GM12878 (cell line): ENCODE measurements at regions not wholly inside any gene's neighbourhood (a gene's known extent, or its start where the extent isn't known, plus 50 kb on each side); places are given as distances from the start of the nearest gene placed in this dataset.

ENCODE experiments used
- ATAC-seq: fragments of 200-7000 bp; cut with Tn5 transposase; 3 replicates; pipeline ENCODE4 v1.9.1; 2020; ENCODE audit warnings: mild to moderate bottlenecking, moderate library complexity
- BruUV-seq: library from RNA; stranded (reverse); fragments of 400-500 nt; replicated peaks from 2 replicates; lab custom pipeline; 2021; lab: Mats Ljungman, UMichigan
- CTCF ChIA-PET: fragments of 300-600 bp; sonication (Branson Sonifier 250); formaldehyde crosslinking; extraction: SDS; loops from one replicate; lab custom pipeline; 2021; ENCODE audit warnings: inconsistent platforms; lab: Yijun Ruan, JAX
- POLR2A ChIA-PET: fragments of 350-600 bp; formaldehyde crosslinking; extraction: SDS; loops from one replicate; lab custom pipeline; 2021; ENCODE audit warnings: inconsistent platforms; lab: Charles Lee
- RAD21 ChIA-PET: fragments of 300-600 bp; sonication (Branson Sonifier 250); formaldehyde crosslinking; loops from one replicate; lab custom pipeline; 2023; ENCODE audit warnings: antibody characterized with exemption; ENCODE audit not compliant: unreplicated experiment; lab: Charles Lee
- SMC1A ChIA-PET: fragments of 300-600 bp; sonication (Branson Sonifier 250); formaldehyde crosslinking; loops from one replicate; lab custom pipeline; 2023; ENCODE audit not compliant: unreplicated experiment, uncharacterized antibody; lab: Charles Lee
- DNase-seq: peaks from one replicate; pipeline ENCODE4 v3.0.0-alpha.2; 2011; ENCODE audit warnings: low read depth, low spot score
- FAIRE-seq: peaks from 3 replicates; lab custom pipeline; 2011; peaks lifted over from hg19 to GRCh38; lab: Jason Lieb, UNC
- H2AFZ ChIP-seq: 2 replicates; pipeline ENCODE4 v1.6.0; 2011; ENCODE audit warnings: low read depth, low read length, control low read depth; ENCODE audit not compliant: control insufficient read depth
- H3K27ac ChIP-seq: 2 replicates; pipeline ENCODE4 v1.5.1; 2011; ENCODE audit warnings: control low read depth; ENCODE audit not compliant: control insufficient read depth, insufficient read depth
- H3K27me3 ChIP-seq, 2 experiments: replicated peaks in 1 of 2; 2 replicates each; pipeline versions ENCODE4 v1.6.0 to v1.6.1; 2011; ENCODE audit warnings: low read length in 1 of 2; ENCODE audit not compliant: control insufficient read depth in 2 of 2, insufficient read depth in 2 of 2
- H3K36me3 ChIP-seq, 2 experiments: 2 replicates each; pipeline ENCODE4 v1.5.1; 2011; ENCODE audit warnings: low read length in 1 of 2; ENCODE audit not compliant: control insufficient read depth in 2 of 2, insufficient read depth in 2 of 2
- H3K4me1 ChIP-seq: 2 replicates; pipeline ENCODE4 v1.6.1; 2011; ENCODE audit warnings: mild to moderate bottlenecking, low read length, moderate library complexity, mixed read lengths; ENCODE audit not compliant: control insufficient read depth, insufficient read depth
- H3K4me2 ChIP-seq: 2 replicates; pipeline ENCODE4 v1.6.0; 2011; ENCODE audit warnings: control low read depth; ENCODE audit not compliant: control insufficient read depth, insufficient read depth
- H3K4me3 ChIP-seq: fragments of 200-600 bp; sonication (generic); 2 replicates; pipeline ENCODE4 v1.5.1; 2016
- H3K79me2 ChIP-seq: 2 replicates; pipeline ENCODE4 v1.6.0; 2011; ENCODE audit warnings: low read length; ENCODE audit not compliant: control insufficient read depth, insufficient read depth
- H3K9ac ChIP-seq: 2 replicates; pipeline ENCODE4 v1.8.0; 2011; ENCODE audit warnings: low read length, control low read depth, mixed read lengths; ENCODE audit not compliant: control insufficient read depth, insufficient read depth
- H3K9me3 ChIP-seq: replicated peaks from 3 replicates; pipeline ENCODE4 v1.5.1; 2011; ENCODE audit warnings: mild to moderate bottlenecking, low read length; ENCODE audit not compliant: control insufficient read depth, insufficient read depth
- H4K20me1 ChIP-seq: 2 replicates; pipeline ENCODE4 v1.6.0; 2011; ENCODE audit not compliant: control insufficient read depth, insufficient read depth
- EED ChIP-seq: sonication (generic); IDR thresholded peaks from 2 replicates; pipeline ENCODE4 v1.6.1; 2016; ENCODE audit warnings: antibody characterized with exemption, low read depth
- FOXK2 ChIP-seq: fragments of 450-650 bp; IDR thresholded peaks from 2 replicates; pipeline ENCODE4 v1.6.1; 2017; ENCODE audit warnings: mild to moderate bottlenecking, moderate library complexity
- MAX ChIP-seq: IDR thresholded peaks from 2 replicates; pipeline ENCODE4 v1.6.1; 2012; ENCODE audit warnings: low read depth, low read length, improper control_type of control experiment
- MEF2B ChIP-seq: fragments of 450-650 bp; IDR thresholded peaks from 2 replicates; pipeline ENCODE4 v1.6.1; 2018; ENCODE audit warnings: mild to moderate bottlenecking, moderate library complexity; ENCODE audit not compliant: partially characterized antibody, poor library complexity, severe bottlenecking
- NFYA ChIP-seq: IDR thresholded peaks from 2 replicates; pipeline ENCODE4 v1.6.1; 2011; ENCODE audit warnings: low read depth, mild to moderate bottlenecking, low read length, improper control_type of control experiment, borderline replicate concordance
- NRF1 ChIP-seq: conservative IDR thresholded peaks from 2 replicates; pipeline ENCODE4 v1.6.1; 2011; ENCODE audit warnings: mild to moderate bottlenecking, low read depth, low read length, improper control_type of control experiment
- POLR2AphosphoS5 ChIP-seq: IDR thresholded peaks from 2 replicates; pipeline ENCODE4 v1.6.1; 2011; ENCODE audit warnings: mild to moderate bottlenecking, low read length, inconsistent platforms
- POU2F2 ChIP-seq: IDR thresholded peaks from 3 replicates; pipeline ENCODE4 v1.6.1; 2011; ENCODE audit warnings: low read depth, mild to moderate bottlenecking, low read length, borderline replicate concordance
- RUNX3 ChIP-seq: IDR thresholded peaks from 2 replicates; pipeline ENCODE4 v1.6.1; 2012; ENCODE audit warnings: low read length, inconsistent platforms
- SKIL ChIP-seq: fragments of 450-650 bp; IDR thresholded peaks from 2 replicates; pipeline ENCODE4 v1.6.1; 2017; ENCODE audit warnings: mild to moderate bottlenecking, low read depth, inconsistent platforms; ENCODE audit not compliant: poor library complexity, severe bottlenecking
- SP1 ChIP-seq: IDR thresholded peaks from one replicate; pipeline ENCODE4 v1.6.1; 2011; ENCODE audit warnings: low read depth, low read length
- STAT1 ChIP-seq: fragments of 450-650 bp; conservative IDR thresholded peaks from 2 replicates; pipeline ENCODE4 v1.6.1; 2014; ENCODE audit warnings: antibody characterized with exemption, mild to moderate bottlenecking
- ZBTB33 ChIP-seq: fragments of 450-650 bp; IDR thresholded peaks from 2 replicates; pipeline ENCODE4 v1.6.1; 2017; ENCODE audit warnings: mild to moderate bottlenecking
- ZSCAN29 ChIP-seq: fragments of 450-650 bp; IDR thresholded peaks from 2 replicates; pipeline ENCODE4 v1.6.1; 2017; ENCODE audit warnings: mild to moderate bottlenecking, moderate library complexity
- WGBS: methylation state at CpG from one replicate; pipeline ENCODE4 v1.1.6; 2016; ENCODE audit warnings: low lambda C conversion rate; ENCODE audit not compliant: insufficient replicate concordance, insufficient coverage; ENCODE audit errors: missing lambda C conversion rate; 5-methylcytosine and 5-hydroxymethylcytosine counted together
- in situ Hi-C: fragments of 300-500 bp; cut with MboI; formaldehyde crosslinking; loops from 9 replicates; pipeline ENCODE4 v1.14.3; 2018; ENCODE audit warnings: mixed read lengths
- intact Hi-C: fragments of 100-400 bp; cut with micrococcal nuclease; formaldehyde crosslinking; loops from one replicate; pipeline ENCODE4 v1.14.2; 2022; ENCODE audit not compliant: unreplicated experiment
- TF ChIP-seq, protein P1 (sequence below): fragments of 450-650 bp; IDR thresholded peaks from 2 replicates; pipeline ENCODE4 v1.6.1; 2016; ENCODE audit warnings: mild to moderate bottlenecking, moderate library complexity, borderline replicate concordance

DNA sequence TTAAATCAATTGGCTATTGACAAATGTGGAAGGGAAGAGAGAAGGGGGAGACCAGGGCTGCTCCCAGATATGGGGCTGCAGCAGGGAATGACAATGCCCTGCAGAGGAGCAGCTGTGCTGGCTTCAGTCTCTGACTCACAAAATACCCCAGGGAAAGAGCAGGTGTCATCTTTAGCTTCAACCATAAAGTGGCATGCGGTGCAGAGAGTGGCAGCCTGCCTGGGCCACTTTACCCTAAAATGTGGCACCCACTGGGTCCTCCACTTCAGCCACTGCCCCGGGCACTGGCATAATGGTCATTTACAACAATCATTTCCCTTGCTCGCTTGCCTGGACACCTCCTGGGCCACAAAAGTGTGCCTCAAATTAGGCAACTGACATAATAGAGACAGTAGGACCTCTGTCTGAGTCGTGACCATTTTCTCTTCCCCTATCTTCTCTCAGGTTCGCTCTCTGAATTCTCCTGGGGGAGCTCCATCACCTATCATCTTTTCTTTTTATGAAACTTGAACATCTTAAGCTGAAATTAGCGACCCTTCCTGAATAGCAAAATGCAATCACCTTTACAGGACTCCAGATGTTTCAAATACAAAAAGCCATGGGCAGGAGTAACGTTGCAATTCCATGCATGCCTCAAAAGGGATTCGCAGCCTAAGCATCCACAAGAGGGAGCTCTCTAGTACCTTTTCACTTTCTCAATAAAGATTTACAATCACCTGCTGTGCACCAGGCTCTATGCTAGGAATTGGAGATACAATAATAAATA, 179.9 kb upstream of the ATF7IP start:
- ChIA-PET CTCF (interaction anchor here (0.6 to 5.1 kb wide), 50 partner anchors 9 to 531 kb away, joined by 3 to 49 read pairs (median 4); partner anchors contain the start of gene ATF7IP), POLR2A (no interaction called here), SMC1A (interaction anchor here (0.7 to 4.2 kb wide), 22 partner anchors 10 to 530 kb away, joined by 3 to 35 read pairs (median 4); partner anchors contain the start of gene ATF7IP), RAD21 (interaction anchor here (0.7 to 3.1 kb wide), 13 partner anchors 14 to 483 kb away, joined by 3 to 17 read pairs (median 4); partner anchors contain the start of gene ATF7IP)
- 1% methylated on average over 8 of the region's 8 CpGs for WGBS
- DNase-seq (no peak), FAIRE-seq (peak; percentile 97), ATAC-seq (peak; percentile 91)
- Histone ChIP-seq H3K36me3 (no peaks in the 10 kb centered on the region), H3K27ac (no peak overlapping the region), H3K4me1 (peaks cover 4% of the 10 kb centered on the region; the same call in 1 of the 2 replicates), H4K20me1 (no peaks in the 10 kb centered on the region), H3K4me2 (peak overlapping the region; percentile 6; the same call in 1 of the 2 replicates), H3K9me3 (no peaks in the 10 kb centered on the region; the same call in 2 of the 3 replicates), H2AFZ (peak overlapping the region; percentile 59), H3K4me3 (no peak overlapping the region), H3K27me3 (no peaks in the 10 kb centered on the region), H3K9ac (no peak overlapping the region), H3K79me2 (no peaks in the 10 kb centered on the region)
- intact Hi-C loops: loop anchor here (5.0 kb wide), 1 partner anchor 477 kb away; no protein-coding TSS in a partner anchor
- no TSS peak for BruUV-seq
- in situ Hi-C loops: no loop called here
- TF ChIP-seq MEF2B (peak; percentile 47), POLR2AphosphoS5 (no peak), POU2F2 (no peak; the same call in 2 of the 3 replicates), SP1 (no peak), MAX (no peak), FOXK2 (no peak), NRF1 (no peak), ZSCAN29 (no peak), SKIL (peak; percentile 40), ZBTB33 (no peak), STAT1 (no peak), EED (no peak), NFYA (no peak), RUNX3 (no peak)
- TF ChIP-seq, protein P1, sequence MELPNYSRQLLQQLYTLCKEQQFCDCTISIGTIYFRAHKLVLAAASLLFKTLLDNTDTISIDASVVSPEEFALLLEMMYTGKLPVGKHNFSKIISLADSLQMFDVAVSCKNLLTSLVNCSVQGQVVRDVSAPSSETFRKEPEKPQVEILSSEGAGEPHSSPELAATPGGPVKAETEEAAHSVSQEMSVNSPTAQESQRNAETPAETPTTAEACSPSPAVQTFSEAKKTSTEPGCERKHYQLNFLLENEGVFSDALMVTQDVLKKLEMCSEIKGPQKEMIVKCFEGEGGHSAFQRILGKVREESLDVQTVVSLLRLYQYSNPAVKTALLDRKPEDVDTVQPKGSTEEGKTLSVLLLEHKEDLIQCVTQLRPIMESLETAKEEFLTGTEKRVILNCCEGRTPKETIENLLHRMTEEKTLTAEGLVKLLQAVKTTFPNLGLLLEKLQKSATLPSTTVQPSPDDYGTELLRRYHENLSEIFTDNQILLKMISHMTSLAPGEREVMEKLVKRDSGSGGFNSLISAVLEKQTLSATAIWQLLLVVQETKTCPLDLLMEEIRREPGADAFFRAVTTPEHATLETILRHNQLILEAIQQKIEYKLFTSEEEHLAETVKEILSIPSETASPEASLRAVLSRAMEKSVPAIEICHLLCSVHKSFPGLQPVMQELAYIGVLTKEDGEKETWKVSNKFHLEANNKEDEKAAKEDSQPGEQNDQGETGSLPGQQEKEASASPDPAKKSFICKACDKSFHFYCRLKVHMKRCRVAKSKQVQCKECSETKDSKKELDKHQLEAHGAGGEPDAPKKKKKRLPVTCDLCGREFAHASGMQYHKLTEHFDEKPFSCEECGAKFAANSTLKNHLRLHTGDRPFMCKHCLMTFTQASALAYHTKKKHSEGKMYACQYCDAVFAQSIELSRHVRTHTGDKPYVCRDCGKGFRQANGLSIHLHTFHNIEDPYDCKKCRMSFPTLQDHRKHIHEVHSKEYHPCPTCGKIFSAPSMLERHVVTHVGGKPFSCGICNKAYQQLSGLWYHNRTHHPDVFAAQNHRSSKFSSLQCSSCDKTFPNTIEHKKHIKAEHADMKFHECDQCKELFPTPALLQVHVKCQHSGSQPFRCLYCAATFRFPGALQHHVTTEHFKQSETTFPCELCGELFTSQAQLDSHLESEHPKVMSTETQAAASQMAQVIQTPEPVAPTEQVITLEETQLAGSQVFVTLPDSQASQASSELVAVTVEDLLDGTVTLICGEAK: peak; percentile 34; the same call in 1 of the 2 replicates
